Activated naive CD8-positive, alpha-beta T cell treated with anti-CD3 and anti-CD28 coated beads, Interleukin-2, amount 10 ng/mL, durations not matched to agents 7 days and 5 days (primary cell): ENCODE measurements at regions not wholly inside any gene's neighbourhood (a gene's known extent, or its start where the extent isn't known, plus 50 kb on each side); places are given as distances from the start of the nearest gene placed in this dataset.

Source experiments
- ATAC-seq: fragments of 150-1000 bp; cut with Tn5 transposase; one replicate; pipeline ENCODE4 v1.10.0; 2021; ENCODE audit warnings: low read depth, moderate library complexity
- POLR2A ChIA-PET: fragments of 350-600 bp; sonication (Branson Sonifier 250); formaldehyde crosslinking; loops from one replicate; lab custom pipeline; 2021; ENCODE audit warnings: antibody characterized with exemption; lab: Charles Lee
- DNase-seq: peaks from one replicate; pipeline ENCODE4 v3.0.0; 2021
- H3K27ac Mint-ChIP-seq: one replicate; pipeline ENCODE4 v1.8.0; 2022; ENCODE audit warnings: mild to moderate bottlenecking, mixed read lengths
- H3K27me3 Mint-ChIP-seq: one replicate; pipeline ENCODE4 v1.8.0; 2022; ENCODE audit warnings: mild to moderate bottlenecking, moderate library complexity, mixed read lengths
- H3K36me3 Mint-ChIP-seq: one replicate; pipeline ENCODE4 v1.8.0; 2021; ENCODE audit warnings: mild to moderate bottlenecking, mixed read lengths
- H3K4me1 Mint-ChIP-seq: one replicate; pipeline ENCODE4 v1.8.0; 2021; ENCODE audit warnings: mixed read lengths
- H3K4me3 Mint-ChIP-seq: one replicate; pipeline ENCODE4 v1.8.0; 2022; ENCODE audit warnings: mild to moderate bottlenecking, moderate library complexity, mixed read lengths
- H3K9me3 Mint-ChIP-seq: one replicate; pipeline ENCODE4 v1.8.0; 2021; ENCODE audit warnings: mixed read lengths

GRCh38 chr1:86247597-86248279, 91.2 kb upstream of the COL24A1 start:
- Mint-ChIP-seq H3K4me1 (no peaks in the 10 kb centered on the region), H3K36me3 (no peaks in the 10 kb centered on the region), H3K27ac (no peak overlapping the region), H3K9me3 (no peaks in the 10 kb centered on the region), H3K27me3 (no peaks in the 10 kb centered on the region), H3K4me3 (no peak overlapping the region)
- DNase-seq = no peak
- POLR2A ChIA-PET = no interaction called here
- ATAC-seq = no peak

GRCh38 chr1:86245566-86246190, 89.1 kb upstream of the COL24A1 start:
- DNase-seq = no peak

GRCh38 chr1:86239894-86240293, 83.3 kb upstream of the COL24A1 start:
- peaks cover 1% of the 10 kb centered on the region for H3K9me3 Mint-ChIP-seq
- H3K36me3 Mint-ChIP-seq = no peaks in the 10 kb centered on the region
- H3K4me1 Mint-ChIP-seq = no peaks in the 10 kb centered on the region
- H3K27me3 Mint-ChIP-seq = no peaks in the 10 kb centered on the region
- no peak overlapping the region for H3K27ac Mint-ChIP-seq
- no peak for DNase-seq
- no peak overlapping the region for H3K4me3 Mint-ChIP-seq
- POLR2A ChIA-PET = no interaction called here
- ATAC-seq = no peak

More at GRCh38 chr1:86245566-86246190, 89.1 kb upstream of the COL24A1 start:
- H3K27ac Mint-ChIP-seq = no peak overlapping the region
- no peaks in the 10 kb centered on the region for H3K36me3 Mint-ChIP-seq
- no peak overlapping the region for H3K4me3 Mint-ChIP-seq
- H3K27me3 Mint-ChIP-seq = no peaks in the 10 kb centered on the region
- H3K9me3 Mint-ChIP-seq = no peaks in the 10 kb centered on the region
- POLR2A ChIA-PET = no interaction called here
- ATAC-seq = no peak
- no peaks in the 10 kb centered on the region for H3K4me1 Mint-ChIP-seq

GRCh38 chr1:86239490-86239889, 82.9 kb upstream of the COL24A1 start:
- no peaks in the 10 kb centered on the region for H3K27me3 Mint-ChIP-seq
- POLR2A ChIA-PET = no interaction called here
- ATAC-seq (no peak), DNase-seq (no peak)
- no peak overlapping the region for H3K27ac Mint-ChIP-seq
- H3K4me1 Mint-ChIP-seq = no peaks in the 10 kb centered on the region
- no peaks in the 10 kb centered on the region for H3K36me3 Mint-ChIP-seq
- H3K4me3 Mint-ChIP-seq = no peak overlapping the region
- peaks cover 1% of the 10 kb centered on the region for H3K9me3 Mint-ChIP-seq

- POLR2A ChIA-PET = no interaction called here
- no peak for ATAC-seq
- Mint-ChIP-seq H3K36me3 (no peaks in the 10 kb centered on the region), H3K4me3 (no peak overlapping the region), H3K4me1 (no peaks in the 10 kb centered on the region), H3K27me3 (no peaks in the 10 kb centered on the region), H3K9me3 (peaks cover 1% of the 10 kb centered on the region), H3K27ac (no peak overlapping the region)
- no peak for DNase-seq
Measured at GRCh38 chr1:86238226-86238625, 81.7 kb upstream of the COL24A1 start.

- Mint-ChIP-seq H3K27ac (no peak overlapping the region), H3K9me3 (peaks cover 1% of the 10 kb centered on the region), H3K4me3 (no peak overlapping the region), H3K36me3 (no peaks in the 10 kb centered on the region), H3K4me1 (no peaks in the 10 kb centered on the region), H3K27me3 (no peaks in the 10 kb centered on the region)
- ATAC-seq (no peak), DNase-seq (no peak)
- POLR2A ChIA-PET = no interaction called here
Measured at GRCh38 chr1:86235852-86236251, 79.3 kb upstream of the COL24A1 start.

- Mint-ChIP-seq H3K9me3 (peaks cover 1% of the 10 kb centered on the region), H3K27ac (no peak overlapping the region), H3K36me3 (no peaks in the 10 kb centered on the region), H3K27me3 (no peaks in the 10 kb centered on the region), H3K4me1 (no peaks in the 10 kb centered on the region), H3K4me3 (no peak overlapping the region)
- ATAC-seq (no peak), DNase-seq (no peak)
- POLR2A ChIA-PET = no interaction called here
Measured at GRCh38 chr1:86233403-86233802, 76.8 kb upstream of the COL24A1 start.

- Mint-ChIP-seq H3K27me3 (no peaks in the 10 kb centered on the region), H3K36me3 (no peaks in the 10 kb centered on the region), H3K9me3 (peaks cover under 1% of the 10 kb centered on the region), H3K4me1 (no peaks in the 10 kb centered on the region), H3K4me3 (no peak overlapping the region), H3K27ac (no peak overlapping the region)
- DNase-seq (no peak), ATAC-seq (no peak)
- POLR2A ChIA-PET = no interaction called here
Measured at GRCh38 chr1:86231076-86231475, 74.5 kb upstream of the COL24A1 start.

GRCh38 chr1:86229405-86229975, 72.9 kb upstream of the COL24A1 start:
- no peaks in the 10 kb centered on the region for H3K4me1 Mint-ChIP-seq
- DNase-seq = no peak
- no peak for ATAC-seq
- no peaks in the 10 kb centered on the region for H3K27me3 Mint-ChIP-seq
- POLR2A ChIA-PET = no interaction called here
- H3K9me3 Mint-ChIP-seq = no peaks in the 10 kb centered on the region
- H3K4me3 Mint-ChIP-seq = no peak overlapping the region
- no peak overlapping the region for H3K27ac Mint-ChIP-seq
- no peaks in the 10 kb centered on the region for H3K36me3 Mint-ChIP-seq

GRCh38 chr1:86228546-86228945, 72.0 kb upstream of the COL24A1 start:
- H3K27me3 Mint-ChIP-seq = no peaks in the 10 kb centered on the region
- DNase-seq (no peak), ATAC-seq (no peak)
- no peak overlapping the region for H3K4me3 Mint-ChIP-seq
- no peaks in the 10 kb centered on the region for H3K36me3 Mint-ChIP-seq
- H3K27ac Mint-ChIP-seq = no peak overlapping the region
- H3K9me3 Mint-ChIP-seq = no peaks in the 10 kb centered on the region
- POLR2A ChIA-PET = no interaction called here
- H3K4me1 Mint-ChIP-seq = no peaks in the 10 kb centered on the region

- ATAC-seq = no peak
- H3K27me3 Mint-ChIP-seq = no peaks in the 10 kb centered on the region
Measured at GRCh38 chr1:86227026-86227425, 70.5 kb upstream of the COL24A1 start.

GRCh38 chr1:86226204-86226603, 69.6 kb upstream of the COL24A1 start:
- no peak overlapping the region for H3K27ac Mint-ChIP-seq
- no peak for DNase-seq
- ATAC-seq = no peak
- POLR2A ChIA-PET = interaction anchor here (0.7 kb wide), 1 partner anchor 16 kb away, joined by 4 read pairs; no protein-coding TSS in a partner anchor
- H3K4me3 Mint-ChIP-seq = no peak overlapping the region
- no peaks in the 10 kb centered on the region for H3K9me3 Mint-ChIP-seq
- no peaks in the 10 kb centered on the region for H3K27me3 Mint-ChIP-seq
- H3K36me3 Mint-ChIP-seq = no peaks in the 10 kb centered on the region
- H3K4me1 Mint-ChIP-seq = no peaks in the 10 kb centered on the region

More at GRCh38 chr1:86227026-86227425, 70.5 kb upstream of the COL24A1 start:
- Mint-ChIP-seq H3K4me1 (no peaks in the 10 kb centered on the region), H3K27ac (no peak overlapping the region), H3K9me3 (no peaks in the 10 kb centered on the region), H3K36me3 (no peaks in the 10 kb centered on the region), H3K4me3 (no peak overlapping the region)
- DNase-seq = no peak
- POLR2A ChIA-PET = no interaction called here

GRCh38 chr1:86224651-86225310, 68.2 kb upstream of the COL24A1 start:
- H3K27ac Mint-ChIP-seq = no peak overlapping the region
- no peak overlapping the region for H3K4me3 Mint-ChIP-seq
- POLR2A ChIA-PET = no interaction called here
- no peaks in the 10 kb centered on the region for H3K4me1 Mint-ChIP-seq
- no peaks in the 10 kb centered on the region for H3K36me3 Mint-ChIP-seq
- no peak for ATAC-seq
- H3K27me3 Mint-ChIP-seq = no peaks in the 10 kb centered on the region
- no peak for DNase-seq
- no peaks in the 10 kb centered on the region for H3K9me3 Mint-ChIP-seq

- DNase-seq (no peak), ATAC-seq (no peak)
- H3K9me3 Mint-ChIP-seq = no peaks in the 10 kb centered on the region
- no peak overlapping the region for H3K4me3 Mint-ChIP-seq
- no peaks in the 10 kb centered on the region for H3K4me1 Mint-ChIP-seq
- H3K27me3 Mint-ChIP-seq = no peaks in the 10 kb centered on the region
- POLR2A ChIA-PET = no interaction called here
- no peaks in the 10 kb centered on the region for H3K36me3 Mint-ChIP-seq
- H3K27ac Mint-ChIP-seq = no peak overlapping the region
Measured at GRCh38 chr1:86218859-86219258, 62.3 kb upstream of the COL24A1 start.
